Brain microvascular endothelial cell (primary cell): ENCODE measurements at regions not wholly inside any gene's neighbourhood (a gene's known extent, or its start where the extent isn't known, plus 50 kb on each side); places are given as distances from the start of the nearest gene placed in this dataset.

Experiments
- DNase-seq: peaks from one replicate; pipeline ENCODE4 v3.0.0-alpha.2; 2020
- H3K27ac ChIP-seq: fragments of 250-450 bp; sonication (Bioruptor Pico); 2 replicates; pipeline ENCODE4 v1.5.1; 2020; ENCODE audit warnings: mild to moderate bottlenecking, moderate library complexity
- H3K27me3 ChIP-seq: fragments of 250-450 bp; sonication (Bioruptor Pico); replicated peaks from 2 replicates; pipeline ENCODE4 v1.5.1; 2020; ENCODE audit warnings: mild to moderate bottlenecking
- H3K36me3 ChIP-seq: fragments of 250-450 bp; sonication (Bioruptor Pico); replicated peaks from 2 replicates; pipeline ENCODE4 v1.5.1; 2020; ENCODE audit warnings: mild to moderate bottlenecking
- H3K4me3 ChIP-seq: 2 replicates; pipeline ENCODE4 v1.5.1; 2011; ENCODE audit warnings: low read depth, mild to moderate bottlenecking, control low read depth, low read length, moderate library complexity
- CTCF ChIP-seq: IDR thresholded peaks from 2 replicates; pipeline ENCODE4 v1.5.1; 2011; ENCODE audit warnings: low read depth, mild to moderate bottlenecking, moderate library complexity, low read length, control low read depth, inconsistent platforms; ENCODE audit errors: missing control alignments
- in situ Hi-C: cut with HindIII; loops from 2 replicates; pipeline ENCODE4 v1.10.0; 2017; ENCODE audit warnings: low sequenced_read_pairs, low pct_ligation_motif_present

DNA sequence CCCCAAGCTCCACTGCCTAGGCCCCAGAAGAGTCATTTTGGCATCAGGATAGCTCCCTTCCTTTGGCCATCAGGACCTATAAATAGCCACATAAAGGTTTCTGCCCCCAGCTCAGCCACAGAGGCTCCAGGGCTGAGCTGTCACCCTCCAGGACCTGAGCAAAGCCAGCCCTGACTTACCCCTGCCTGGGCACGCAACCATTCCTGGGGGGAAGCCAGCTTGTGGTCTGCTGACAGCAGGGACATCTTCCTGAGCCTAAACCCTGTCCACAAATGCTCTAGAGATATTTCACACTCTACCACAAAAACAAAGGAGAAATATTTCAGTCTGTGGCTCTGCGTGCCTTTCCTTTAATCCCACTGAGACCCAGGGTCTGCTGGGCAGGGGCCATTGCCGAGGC is 123.7 kb upstream of the CCL2 start:
- no peak for TF ChIP-seq CTCF
- no peak overlapping the region for H3K4me3 ChIP-seq
- H3K27me3 ChIP-seq = no peaks in the 10 kb centered on the region
- no peaks in the 10 kb centered on the region for H3K36me3 ChIP-seq
- DNase-seq = no peak
- no peak overlapping the region for H3K27ac ChIP-seq
- in situ Hi-C loops = no loop called here

DNA sequence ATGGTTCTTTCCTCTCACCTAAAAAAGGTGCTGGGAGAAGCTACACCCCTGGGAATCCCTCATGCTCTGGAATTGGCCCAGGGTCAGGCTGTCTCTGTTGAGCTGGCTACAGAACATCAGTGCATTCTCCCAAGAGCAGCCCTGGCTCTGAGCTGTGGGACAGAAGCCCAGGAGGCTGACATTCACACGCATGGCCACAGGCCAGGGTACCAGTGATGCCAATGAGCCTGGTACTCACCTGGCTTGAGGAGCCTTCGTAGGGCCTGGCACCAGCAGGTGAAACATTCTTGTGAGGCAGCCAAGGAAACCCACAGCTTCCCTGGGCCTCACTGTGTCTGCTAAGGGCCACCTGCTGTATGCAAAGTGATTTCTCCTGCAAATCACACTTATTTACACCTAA is 121.7 kb upstream of the CCL2 start:
- no peak overlapping the region for H3K4me3 ChIP-seq
- no peak for DNase-seq
- no peaks in the 10 kb centered on the region for H3K36me3 ChIP-seq
- TF ChIP-seq CTCF = no peak
- H3K27me3 ChIP-seq = no peaks in the 10 kb centered on the region
- no peak overlapping the region for H3K27ac ChIP-seq
- in situ Hi-C loops = no loop called here

GRCh38 chr17:34135841-34136240 is 119.2 kb upstream of the CCL2 start:
- DNase-seq = no peak
- no peak for TF ChIP-seq CTCF
- Histone ChIP-seq H3K27me3 (no peaks in the 10 kb centered on the region), H3K27ac (no peak overlapping the region), H3K36me3 (no peaks in the 10 kb centered on the region), H3K4me3 (no peak overlapping the region)
- in situ Hi-C loops = no loop called here

GRCh38 chr17:34140006-34140405 is 115.1 kb upstream of the CCL2 start:
- no peak overlapping the region for H3K27ac ChIP-seq
- DNase-seq = no peak
- no peak overlapping the region for H3K4me3 ChIP-seq
- in situ Hi-C loops = no loop called here
- TF ChIP-seq CTCF = no peak
- no peaks in the 10 kb centered on the region for H3K36me3 ChIP-seq
- no peaks in the 10 kb centered on the region for H3K27me3 ChIP-seq

DNA sequence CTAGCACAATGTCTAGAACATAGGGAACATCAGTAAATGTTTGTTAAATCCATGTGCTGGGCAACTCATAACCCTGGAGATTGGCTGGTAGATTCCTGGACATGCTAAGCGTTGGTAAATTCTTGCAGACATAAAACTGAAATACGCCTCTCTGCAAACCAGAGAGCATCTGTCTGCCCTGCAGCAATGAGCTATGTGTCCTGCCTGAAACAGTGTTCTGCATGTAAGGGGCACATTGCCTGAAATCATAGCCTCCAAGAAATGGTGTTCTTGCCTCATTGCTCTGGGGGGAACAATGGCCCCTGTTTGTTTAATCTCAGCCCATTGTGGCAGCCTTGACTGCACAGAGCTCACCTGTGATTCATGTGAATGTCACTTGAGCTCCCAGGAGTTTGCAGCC is 113.5 kb upstream of the CCL2 start:
- H3K36me3 ChIP-seq = no peaks in the 10 kb centered on the region
- no peak overlapping the region for H3K4me3 ChIP-seq
- in situ Hi-C loops = no loop called here
- no peak for DNase-seq
- no peak overlapping the region for H3K27ac ChIP-seq
- no peak for TF ChIP-seq CTCF
- H3K27me3 ChIP-seq = no peaks in the 10 kb centered on the region

DNA sequence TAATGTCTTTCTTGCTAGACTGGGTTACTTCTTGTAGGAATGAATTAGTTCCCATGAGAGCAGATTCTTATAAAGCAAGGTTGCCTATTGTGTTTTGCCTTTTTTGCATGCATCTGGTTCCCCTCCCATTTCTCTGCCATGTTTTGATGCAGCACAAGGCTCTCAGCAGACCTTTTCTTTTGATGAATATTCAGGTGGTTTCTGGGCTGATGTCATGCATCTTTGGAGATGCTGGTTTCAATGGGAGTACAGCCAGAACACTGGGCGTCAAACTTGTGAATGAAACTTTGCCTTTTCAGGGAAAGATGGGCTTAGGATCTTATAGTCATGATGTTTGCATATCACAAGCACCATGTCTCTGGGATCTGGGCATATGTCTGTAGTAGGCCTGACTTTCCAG is 111.7 kb upstream of the CCL2 start:
- no peak overlapping the region for H3K27ac ChIP-seq
- in situ Hi-C loops = no loop called here
- no peak for TF ChIP-seq CTCF
- no peak overlapping the region for H3K4me3 ChIP-seq
- H3K27me3 ChIP-seq = no peaks in the 10 kb centered on the region
- H3K36me3 ChIP-seq = no peaks in the 10 kb centered on the region
- no peak for DNase-seq
